Urinary bladder (tissue), 3 donors: ENCODE measurements at regions not wholly inside any gene's neighbourhood (a gene's known extent, or its start where the extent isn't known, plus 50 kb on each side); places are given as distances from the start of the nearest gene placed in this dataset.

ENCODE experiments used
- DNase-seq: peaks from one replicate; pipeline ENCODE4 v3.0.0-alpha.2; 2015; ENCODE audit errors: extremely low spot score
- H3K27ac ChIP-seq: one replicate; pipeline ENCODE4 v1.5.1; 2013; ENCODE audit warnings: low read depth, mild to moderate bottlenecking, moderate library complexity
- H3K36me3 ChIP-seq: one replicate; pipeline ENCODE4 v1.6.1; 2013; ENCODE audit warnings: mild to moderate bottlenecking, moderate library complexity; ENCODE audit not compliant: insufficient read depth
- H3K4me1 ChIP-seq: one replicate; pipeline ENCODE4 v1.6.1; 2013; ENCODE audit warnings: mild to moderate bottlenecking, moderate library complexity; ENCODE audit not compliant: insufficient read depth
- H3K4me3 ChIP-seq: one replicate; pipeline ENCODE4 v1.5.1; 2013; ENCODE audit warnings: low read depth, low read length
- WGBS: extraction: QIAGEN DNeasy Blood & Tissue Kit; methylation state at CpG from one replicate; pipeline ENCODE4 v1.1.7; 2013; 5-methylcytosine and 5-hydroxymethylcytosine counted together
- donor health status: healthy with polysubstance abuse.
- donor health status: healthy.

DNA sequence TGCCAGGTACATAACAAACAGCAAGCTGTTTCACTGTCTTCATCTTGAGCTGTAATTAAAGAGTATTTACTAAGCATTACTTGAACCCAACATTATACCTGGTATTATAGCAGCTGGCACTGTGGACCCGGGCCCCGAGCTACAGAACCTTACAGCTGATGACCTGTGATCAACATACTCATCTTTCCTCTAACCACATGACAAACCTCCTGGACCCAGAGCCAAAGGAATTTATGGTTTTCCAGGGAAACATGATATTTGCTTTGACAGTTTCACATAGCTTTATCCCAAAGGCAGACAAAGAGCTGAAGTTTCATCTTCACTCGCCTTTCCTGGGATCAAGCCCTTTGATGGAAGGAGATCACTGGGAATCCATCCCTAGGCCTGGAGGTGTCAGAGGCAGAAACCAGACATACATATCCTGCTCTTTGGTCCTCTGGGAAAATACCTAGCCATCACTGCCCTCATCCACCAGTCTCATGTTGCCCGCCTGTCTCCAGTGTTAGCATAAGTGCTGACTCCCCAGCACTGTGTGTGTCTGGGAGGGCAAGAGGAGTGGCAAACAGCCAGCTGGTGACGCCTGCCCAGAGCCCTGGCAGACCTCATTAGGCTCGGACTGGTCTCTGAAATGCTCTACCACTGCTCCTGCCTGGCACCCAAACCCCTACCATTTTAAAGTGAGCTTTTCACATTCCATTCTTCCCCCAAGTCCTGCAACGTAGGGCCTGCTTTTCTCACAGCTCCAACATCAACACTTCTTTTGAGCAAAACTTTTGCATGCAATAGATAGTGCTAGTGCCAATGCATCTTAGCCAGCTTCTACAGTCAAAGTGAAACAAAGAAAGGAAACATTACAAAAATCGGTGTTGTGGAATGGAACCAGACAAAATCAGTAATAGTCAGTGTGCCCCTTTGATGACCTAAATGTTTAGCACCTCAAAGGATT is 138.8 kb upstream of the CTAGE1 start:
- no peaks in the 10 kb centered on the region for H3K36me3 ChIP-seq
- 51% methylated on average over 8 of the region's 8 CpGs for WGBS
- H3K27ac ChIP-seq: no peak overlapping the region
- no peak overlapping the region for H3K4me3 ChIP-seq
- no peaks in the 10 kb centered on the region for H3K4me1 ChIP-seq
- no peak for DNase-seq

- 76% methylated on average over 12 of the region's 12 CpGs for WGBS
Measured at GRCh38 chr18:22557168-22557941, 139.6 kb upstream of the CTAGE1 start.

GRCh38 chr18:22558945-22559385 is 141.2 kb upstream of the CTAGE1 start:
- WGBS: under 1% methylated on average over 28 of the region's 28 CpGs
- Histone ChIP-seq H3K4me1 (no peaks in the 10 kb centered on the region), H3K27ac (no peak overlapping the region), H3K4me3 (peak overlapping the region; percentile 50), H3K36me3 (no peaks in the 10 kb centered on the region)
- peak; percentile 59 for DNase-seq

More at GRCh38 chr18:22557168-22557941, 139.6 kb upstream of the CTAGE1 start:
- H3K27ac ChIP-seq: no peak overlapping the region
- no peak for DNase-seq
- H3K36me3 ChIP-seq: no peaks in the 10 kb centered on the region
- H3K4me3 ChIP-seq: no peak overlapping the region
- no peaks in the 10 kb centered on the region for H3K4me1 ChIP-seq

DNA sequence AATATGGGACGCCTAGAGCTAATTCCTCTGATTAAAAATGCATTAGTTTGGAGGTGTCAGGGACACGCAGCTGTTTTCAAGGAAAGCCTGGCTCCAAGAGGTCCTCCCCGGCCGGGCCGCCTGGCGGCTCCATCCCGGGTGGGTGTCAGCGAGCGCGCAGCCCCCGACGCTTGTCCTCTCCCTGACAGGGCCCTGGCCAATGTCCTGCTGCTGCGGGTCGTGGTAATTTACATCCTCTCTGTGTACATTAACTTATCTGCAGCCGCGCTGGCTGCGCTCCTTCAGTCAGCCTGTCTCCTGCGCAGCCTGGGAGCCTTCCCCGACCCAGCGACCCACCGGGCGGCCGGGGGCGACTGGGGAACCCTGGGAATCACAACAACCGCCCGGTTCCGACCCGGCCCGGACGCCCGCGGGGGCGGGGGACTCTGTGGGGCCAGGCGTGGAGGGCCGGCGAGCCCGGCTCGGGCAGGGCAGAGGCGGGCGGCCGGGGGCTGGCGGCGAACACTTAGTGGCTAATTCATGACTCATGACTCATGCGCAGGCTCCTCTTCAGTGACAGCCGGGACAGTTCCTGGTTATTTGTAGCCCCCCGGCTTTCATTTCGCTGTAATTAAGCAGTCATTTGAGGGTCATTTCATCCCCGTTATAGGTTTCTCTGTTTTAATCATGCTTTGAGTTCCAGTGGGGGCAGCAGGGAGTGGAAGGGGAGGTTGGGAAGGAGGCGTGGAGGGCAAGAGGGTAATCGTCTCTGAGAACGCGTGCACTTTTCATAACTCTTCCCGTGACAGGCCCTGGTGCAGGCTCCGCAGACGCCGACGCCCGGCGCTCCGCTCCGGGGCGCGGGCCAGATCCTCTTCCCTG is 141.9 kb upstream of the CTAGE1 start:
- Histone ChIP-seq H3K4me3 (peak overlapping the region; percentile 50), H3K36me3 (no peaks in the 10 kb centered on the region), H3K27ac (peak overlapping the region; percentile 89), H3K4me1 (no peaks in the 10 kb centered on the region)
- WGBS: under 1% methylated on average over 63 of the region's 63 CpGs
- peak; percentile 64 for DNase-seq

DNA sequence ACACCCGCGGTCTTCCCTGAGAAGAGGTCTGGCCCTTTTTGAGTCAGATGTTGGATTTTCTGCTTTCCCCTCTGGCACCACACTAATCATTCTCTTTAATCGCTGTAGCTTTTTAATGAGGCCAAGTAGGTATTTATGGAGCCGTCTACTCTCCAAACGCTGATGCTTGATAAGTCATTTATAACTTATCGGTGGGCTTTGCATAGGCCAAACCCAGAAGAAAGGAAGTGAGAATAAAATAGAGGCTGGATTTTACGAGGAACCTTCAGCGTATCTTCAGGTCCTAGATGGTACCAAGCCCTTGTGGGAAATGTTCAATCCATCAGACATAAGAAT is 142.5 kb upstream of the CTAGE1 start:
- DNase-seq: no peak
- Histone ChIP-seq H3K36me3 (no peaks in the 10 kb centered on the region), H3K27ac (peak overlapping the region; percentile 27), H3K4me3 (peak overlapping the region; percentile 50), H3K4me1 (no peaks in the 10 kb centered on the region)
- 11% methylated on average over 8 of the region's 8 CpGs for WGBS

DNA sequence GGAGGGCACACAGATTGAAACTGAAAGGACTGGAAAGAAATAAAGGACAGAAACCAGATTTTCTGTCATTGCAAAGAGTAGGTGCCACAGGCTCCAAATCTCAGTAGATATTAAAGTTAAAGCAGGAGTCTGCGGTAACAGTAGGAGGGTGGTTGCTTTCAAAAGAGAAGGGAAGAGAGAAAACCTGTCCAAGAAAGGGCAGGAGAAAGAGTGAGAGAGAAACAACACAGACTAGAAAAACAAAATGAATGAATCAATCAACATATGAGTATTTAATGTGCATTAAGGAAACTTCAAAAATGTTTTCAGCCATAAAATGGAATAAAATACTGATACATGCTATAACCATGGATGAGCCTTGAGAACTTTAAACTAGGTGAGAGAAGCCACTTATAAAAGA is 143.1 kb upstream of the CTAGE1 start:
- Histone ChIP-seq H3K4me1 (no peaks in the 10 kb centered on the region), H3K36me3 (no peaks in the 10 kb centered on the region), H3K27ac (no peak overlapping the region), H3K4me3 (no peak overlapping the region)
- no peak for DNase-seq
- WGBS: 49% methylated on average over 1 of the region's 1 CpG

DNA sequence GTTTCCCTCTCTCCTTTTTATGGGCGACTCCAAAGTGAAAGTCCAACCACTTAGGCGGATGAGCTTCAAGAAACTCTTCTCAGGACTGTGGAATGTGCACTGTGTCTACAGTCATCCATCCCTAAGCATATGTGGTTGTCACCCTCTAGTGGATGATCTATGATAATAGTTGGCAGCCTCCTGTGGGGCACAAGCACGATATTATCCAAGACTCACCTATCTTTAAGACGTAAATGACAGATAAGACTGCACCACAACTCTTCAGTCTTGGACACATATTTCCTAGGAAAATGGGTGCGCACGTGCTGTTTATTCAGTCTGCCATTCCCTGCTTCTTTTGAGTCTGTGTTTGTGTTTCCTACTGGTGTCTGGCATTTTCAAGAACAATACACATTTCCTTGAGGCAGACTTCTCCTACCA is 145.5 kb upstream of the CTAGE1 start:
- no peak overlapping the region for H3K27ac ChIP-seq
- peak; percentile 70 for DNase-seq
- no peak overlapping the region for H3K4me3 ChIP-seq
- 2% methylated on average over 6 of the region's 6 CpGs for WGBS
- H3K4me1 ChIP-seq: no peaks in the 10 kb centered on the region
- H3K36me3 ChIP-seq: no peaks in the 10 kb centered on the region

DNA sequence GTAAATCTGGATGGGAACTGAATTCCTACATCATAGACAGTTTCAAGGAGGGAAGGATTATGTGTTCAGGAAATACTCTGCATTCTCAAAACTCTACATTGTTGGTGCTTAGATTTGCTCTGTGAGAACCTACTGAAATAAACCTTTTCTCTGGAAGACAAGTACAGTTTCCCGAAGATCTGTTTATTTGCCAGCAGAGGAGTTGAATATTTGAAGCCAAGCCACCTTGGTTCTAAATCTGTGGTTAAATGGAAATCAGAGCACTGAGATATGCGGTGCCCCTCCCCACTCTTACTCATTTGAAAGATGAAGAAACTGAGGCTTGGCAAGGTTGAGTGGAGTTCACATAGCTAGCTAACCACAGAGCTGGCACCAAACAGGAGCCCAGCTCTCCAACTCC is 146.3 kb upstream of the CTAGE1 start:
- 33% methylated on average over 2 of the region's 2 CpGs for WGBS
- DNase-seq: no peak
- no peaks in the 10 kb centered on the region for H3K4me1 ChIP-seq
- H3K4me3 ChIP-seq: no peak overlapping the region
- no peaks in the 10 kb centered on the region for H3K36me3 ChIP-seq
- no peak overlapping the region for H3K27ac ChIP-seq

GRCh38 chr18:22566703-22567420 is 149.1 kb upstream of the CTAGE1 start:
- 65% methylated on average over 3 of the region's 3 CpGs for WGBS
- no peak for DNase-seq
- Histone ChIP-seq H3K4me1 (no peaks in the 10 kb centered on the region), H3K4me3 (no peak overlapping the region), H3K27ac (no peak overlapping the region), H3K36me3 (no peaks in the 10 kb centered on the region)

DNA sequence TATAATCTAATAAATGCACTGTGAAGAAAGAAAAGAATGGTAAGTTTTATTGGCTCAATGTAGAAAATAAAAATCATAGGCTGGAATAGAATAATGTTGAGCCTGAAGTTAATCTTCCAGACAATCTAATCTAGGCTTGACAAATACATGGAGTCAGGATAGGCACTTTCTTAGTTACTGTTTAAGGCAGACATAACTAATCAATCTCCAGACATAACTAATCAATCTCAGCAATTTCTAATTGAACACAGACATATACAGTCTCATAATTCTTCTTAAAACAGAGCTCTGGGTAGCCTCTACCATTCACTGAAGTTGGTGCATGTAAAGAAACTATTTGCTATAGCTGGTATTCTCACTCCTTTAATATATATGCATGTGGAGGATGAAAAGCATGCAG is 150.1 kb upstream of the CTAGE1 start:
- Histone ChIP-seq H3K4me3 (no peak overlapping the region), H3K27ac (no peak overlapping the region), H3K4me1 (no peaks in the 10 kb centered on the region), H3K36me3 (no peaks in the 10 kb centered on the region)
- no peak for DNase-seq

- Histone ChIP-seq H3K36me3 (no peaks in the 10 kb centered on the region), H3K27ac (no peak overlapping the region), H3K4me3 (no peak overlapping the region), H3K4me1 (no peaks in the 10 kb centered on the region)
- DNase-seq: no peak
- whole genome bisulfite sequencing: 90% methylated on average over 4 of the region's 4 CpGs
Measured at GRCh38 chr18:22570492-22570891, 152.8 kb upstream of the CTAGE1 start.

DNA sequence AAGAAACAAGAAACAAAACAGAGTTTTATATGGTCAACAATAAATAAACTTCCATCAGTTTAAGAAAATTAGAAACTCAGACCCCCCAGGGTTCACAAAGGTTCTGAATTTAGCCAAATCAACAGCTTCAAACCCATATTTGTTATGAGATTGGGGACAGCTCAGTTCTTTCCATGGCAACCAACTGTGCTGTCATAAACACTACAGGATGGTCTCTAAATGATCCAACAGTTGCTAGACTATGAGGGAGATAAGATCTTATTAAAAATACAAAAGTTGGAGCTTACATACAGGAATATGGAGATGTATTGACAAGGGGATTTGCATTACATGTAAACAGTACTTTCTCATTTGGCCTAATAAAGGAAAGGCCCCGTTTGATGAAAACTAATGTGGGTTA is 154.6 kb upstream of the CTAGE1 start:
- WGBS: 30% methylated on average over 1 of the region's 1 CpG
- H3K4me1 ChIP-seq: no peaks in the 10 kb centered on the region
- DNase-seq: no peak
- no peak overlapping the region for H3K4me3 ChIP-seq
- H3K36me3 ChIP-seq: no peaks in the 10 kb centered on the region
- H3K27ac ChIP-seq: no peak overlapping the region

- Histone ChIP-seq H3K36me3 (no peaks in the 10 kb centered on the region), H3K4me3 (no peak overlapping the region), H3K27ac (no peak overlapping the region), H3K4me1 (no peaks in the 10 kb centered on the region)
- WGBS: 87% methylated on average over 5 of the region's 5 CpGs
- DNase-seq: no peak
Measured at GRCh38 chr18:22579271-22579670, 161.6 kb upstream of the CTAGE1 start.
